Stomach (tissue), 8 donors: ENCODE measurements at regions not wholly inside any gene's neighbourhood (a gene's known extent, or its start where the extent isn't known, plus 50 kb on each side); places are given as distances from the start of the nearest gene placed in this dataset.

Experiments used
- DNase-seq, 2 donors: peaks; one replicate each; pipeline versions ENCODE4 v3.0.0 to v3.0.0-alpha.2; 2013 to 2019
- H3K27ac ChIP-seq, 5 donors: fragments of 200-600 bp in 4 of 5; sonication (generic) in 4 of 5; one replicate each; pipeline ENCODE4 v1.5.1; 2013 to 2019; ENCODE audit warnings: mild to moderate bottlenecking in 1 of 5, moderate library complexity in 1 of 5
- H3K27me3 ChIP-seq, 3 donors: fragments of 200-600 bp; sonication (generic); one replicate each; pipeline ENCODE4 v1.5.1; 2017 to 2019; ENCODE audit warnings: mixed run types in 1 of 3
- H3K36me3 ChIP-seq, 4 donors: fragments of 200-600 bp; sonication (generic); 1 replicate in 3 of 4; 2 replicates in 1 of 4; pipeline ENCODE4 v1.5.1; 2016 to 2019
- H3K4me1 ChIP-seq, 4 donors: fragments of 200-600 bp; sonication (generic); one replicate each; pipeline ENCODE4 v1.5.1; 2016 to 2019
- H3K4me3 ChIP-seq, 4 donors: fragments of 200-600 bp; sonication (generic) in 3 of 4; one replicate each; pipeline ENCODE4 v1.5.1; 2016 to 2019; ENCODE audit warnings: mild to moderate bottlenecking in 1 of 4
- H3K9me3 ChIP-seq, 4 donors: fragments of 200-600 bp; sonication (generic); one replicate each; pipeline ENCODE4 v1.5.1; 2016 to 2019
- CTCF ChIP-seq, 7 experiments: fragments of 450-650 bp in 4 of 7; fragments of 200-600 bp in 3 of 7; sonication (generic) in 3 of 7; IDR thresholded peaks; one replicate each; pipeline ENCODE4 v1.5.1; 2016 to 2019; ENCODE audit warnings: antibody characterized with exemption in 7 of 7, control low read depth in 2 of 7, mild to moderate bottlenecking in 1 of 7
- EP300 ChIP-seq: sonication (generic); formaldehyde crosslinking; IDR thresholded peaks from one replicate; pipeline ENCODE4 v1.6.1; 2017; ENCODE audit warnings: antibody characterized with exemption
- POLR2A ChIP-seq, 4 donors: fragments of 450-650 bp; IDR thresholded peaks; one replicate each; pipeline ENCODE4 v1.6.1; 2016; ENCODE audit warnings: antibody characterized with exemption in 4 of 4, control low read depth in 2 of 4, mild to moderate bottlenecking in 1 of 4, moderate library complexity in 1 of 4
- POLR2AphosphoS5 ChIP-seq, 3 donors: sonication (generic); formaldehyde crosslinking; IDR thresholded peaks; one replicate each; pipeline ENCODE4 v1.6.1; 2016; ENCODE audit warnings: antibody characterized with exemption in 3 of 3
- WGBS, 5 donors: extraction: QIAGEN DNeasy Blood & Tissue Kit in 3 of 5; methylation state at CpG; one replicate each; pipeline versions ENCODE4 v1.1.5 to v1.1.7; 2013 to 2018; 5-methylcytosine and 5-hydroxymethylcytosine counted together
- intact Hi-C: fragments of 100-400 bp; cut with DNase I; formaldehyde crosslinking; loops from one replicate; pipeline ENCODE4 v1.15.1; 2023; ENCODE audit warnings: low total_unique reads
- donor health status: healthy with polysubstance abuse.
- donor health status: Bipolar disorder and iron deficiency.
- donor health status: healthy.

DNA sequence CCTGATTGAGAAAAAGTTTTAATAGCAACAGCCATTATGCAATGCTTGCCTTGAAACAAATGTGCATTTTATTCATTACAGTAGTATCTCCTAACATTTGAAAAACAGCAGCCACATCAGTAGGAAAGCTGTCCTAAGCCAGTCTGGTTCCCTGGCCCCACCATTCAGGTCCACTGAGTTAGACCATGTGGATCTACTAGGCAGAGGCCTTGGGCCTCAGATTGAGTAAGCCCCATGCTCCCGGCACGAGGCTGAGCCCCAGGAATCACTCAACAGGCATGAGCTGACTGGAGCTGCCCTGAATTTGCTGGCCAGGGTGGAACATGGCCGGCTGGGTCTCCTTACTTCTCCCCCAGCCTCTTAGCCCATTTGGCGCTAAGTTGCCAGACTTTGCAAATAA is 103.4 kb downstream of the ZFP36L2 start:
- TF ChIP-seq EP300 (no peak), CTCF (IDR thresholded peaks at IDR 0.05) (no peak), POLR2A (IDR thresholded peaks at IDR 0.05) (no peak), POLR2AphosphoS5 (IDR thresholded peaks at IDR 0.05) (no peak)
- intact Hi-C loops = no loop called here
- WGBS, 5 donors = 88 to 95% (median 91%) methylated on average over 4 of the region's 4 CpGs
- Histone ChIP-seq H3K27me3 (no peaks in the 10 kb centered on the region), H3K4me1 (peaks cover 0 to 28% (median 13%) of the 10 kb centered on the region in 4 donors), H3K27ac (peak overlapping the region in 1 of 5 donors; percentile 4), H3K4me3 (no peak overlapping the region), H3K9me3 (peaks cover 0 to 10% (median 8%) of the 10 kb centered on the region in 4 donors), H3K36me3 (no peaks in the 10 kb centered on the region)
- DNase-seq = no peak

DNA sequence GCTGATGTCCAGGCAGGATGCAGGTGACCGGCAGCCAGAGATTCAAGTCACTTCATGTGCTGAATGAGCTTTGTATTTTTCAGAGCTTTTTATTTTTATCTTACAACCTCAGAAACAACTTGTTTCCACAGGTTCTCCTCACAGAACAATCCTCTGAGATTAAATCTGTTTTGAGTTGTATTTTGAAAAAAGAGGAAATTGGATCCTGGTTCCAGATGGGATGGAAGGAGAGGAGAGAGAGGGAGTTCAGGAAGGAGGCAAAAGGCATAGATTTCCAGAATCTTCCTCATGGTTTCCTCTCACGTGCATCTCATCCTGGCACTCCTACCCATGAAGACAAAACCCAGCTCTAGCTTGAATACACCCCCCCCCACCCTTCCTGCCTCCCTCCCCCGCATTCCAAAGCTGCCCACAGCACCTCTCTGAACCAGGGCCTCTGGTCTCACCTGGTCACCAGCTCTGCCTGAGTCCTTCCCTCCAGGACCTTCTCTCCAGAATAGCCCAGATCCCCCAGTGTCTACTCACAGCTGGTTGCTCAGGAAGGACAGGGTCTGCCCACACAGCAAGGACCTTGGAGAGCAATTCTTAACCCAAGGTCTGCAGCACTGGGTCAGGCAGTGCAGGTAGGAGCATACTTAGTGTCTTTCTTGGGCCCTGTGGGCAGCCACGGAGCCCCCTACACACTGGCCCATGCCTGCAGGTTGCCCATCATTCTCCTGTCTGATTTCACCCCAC is 104.7 kb downstream of the ZFP36L2 start:
- Histone ChIP-seq H3K9me3 (peaks cover 0 to 10% (median 8%) of the 10 kb centered on the region in 4 donors), H3K36me3 (no peaks in the 10 kb centered on the region), H3K27me3 (no peaks in the 10 kb centered on the region), H3K4me1 (peaks cover 0 to 16% (median 6%) of the 10 kb centered on the region in 4 donors), H3K4me3 (no peak overlapping the region), H3K27ac (no peak overlapping the region)
- TF ChIP-seq CTCF (IDR thresholded peaks at IDR 0.05) (no peak), POLR2AphosphoS5 (IDR thresholded peaks at IDR 0.05) (no peak), EP300 (no peak), POLR2A (IDR thresholded peaks at IDR 0.05) (no peak)
- DNase-seq = no peak
- WGBS, 5 donors = 82 to 92% (median 89%) methylated on average over 4 of the region's 4 CpGs
- intact Hi-C loops = no loop called here

- intact Hi-C loops = no loop called here
- no peak for DNase-seq
- no peak for TF ChIP-seq EP300
- no peak for TF ChIP-seq CTCF (IDR thresholded peaks at IDR 0.05)
- no peak for TF ChIP-seq POLR2AphosphoS5 (IDR thresholded peaks at IDR 0.05)
- no peak for TF ChIP-seq POLR2A (IDR thresholded peaks at IDR 0.05)
- H3K4me3 ChIP-seq = no peak overlapping the region
- 92 to 100% (median 100%) methylated on average over 1 of the region's 1 CpG for WGBS, 5 donors
- no peaks in the 10 kb centered on the region for H3K27me3 ChIP-seq
- no peak overlapping the region for H3K27ac ChIP-seq
- H3K9me3 ChIP-seq = peaks cover 0 to 10% (median 8%) of the 10 kb centered on the region in 4 donors
- no peaks in the 10 kb centered on the region for H3K36me3 ChIP-seq
- H3K4me1 ChIP-seq = peaks cover 0 to 16% (median 6%) of the 10 kb centered on the region in 4 donors
Measured at GRCh38 chr2:43119303-43119702, 107.1 kb downstream of the ZFP36L2 start.

DNA sequence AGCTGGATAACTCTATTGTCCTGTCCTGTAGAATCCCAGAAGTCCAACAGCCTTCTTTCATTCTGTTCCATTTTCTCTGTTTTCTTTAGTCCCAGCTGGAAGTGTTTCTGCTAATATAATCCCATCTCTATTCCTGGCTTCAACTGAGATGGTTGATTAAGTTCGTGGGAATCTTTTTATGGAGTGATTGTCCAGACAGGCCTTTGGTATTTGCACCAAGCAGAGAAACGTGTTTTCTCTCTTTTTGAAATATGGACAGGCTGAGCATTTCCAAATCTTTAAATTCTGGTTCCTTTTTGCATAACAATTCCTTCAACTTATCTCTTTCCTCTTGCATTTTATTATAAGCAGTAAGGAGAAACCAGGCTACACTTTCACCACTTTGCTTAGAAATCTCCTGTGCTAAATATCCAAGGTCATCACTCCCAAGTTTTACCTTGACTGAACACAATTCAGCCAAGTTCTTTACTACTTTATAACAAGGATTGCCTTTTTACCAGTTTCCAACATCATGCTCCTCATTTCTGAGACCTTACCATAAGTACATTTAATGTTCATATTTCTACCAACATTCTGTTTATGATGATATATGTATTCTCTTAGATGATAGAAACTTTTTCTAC is 108.8 kb downstream of the ZFP36L2 start:
- Histone ChIP-seq H3K27ac (no peak overlapping the region), H3K27me3 (no peaks in the 10 kb centered on the region), H3K4me1 (peaks cover 0 to 7% (median under 1%) of the 10 kb centered on the region in 4 donors), H3K4me3 (no peak overlapping the region), H3K36me3 (no peaks in the 10 kb centered on the region), H3K9me3 (peaks cover 0 to 10% (median 8%) of the 10 kb centered on the region in 4 donors)
- intact Hi-C loops = no loop called here
- TF ChIP-seq CTCF (IDR thresholded peaks at IDR 0.05) (no peak), EP300 (no peak), POLR2AphosphoS5 (IDR thresholded peaks at IDR 0.05) (no peak), POLR2A (IDR thresholded peaks at IDR 0.05) (no peak)
- 23 to 80% (median 61%) methylated on average over 2 of the region's 2 CpGs for WGBS, 5 donors
- DNase-seq = no peak
